Smooth muscle cell (in vitro differentiated cells): ENCODE measurements at regions not wholly inside any gene's neighbourhood (a gene's known extent, or its start where the extent isn't known, plus 50 kb on each side); places are given as distances from the start of the nearest gene placed in this dataset.
A peak's percentile ranks its signal among the peaks of the same experiment; 100 is the strongest.

ENCODE experiments used
- DNase-seq: peaks from one replicate; lab custom pipeline; 2025; ENCODE audit not compliant: unreplicated experiment; lab: John Stamatoyannopoulos, UW
- H2AFZ ChIP-seq: fragments of 200-600 bp; sonication (generic); 2 replicates; pipeline ENCODE4 v1.6.0; 2016; ENCODE audit warnings: antibody characterized with exemption, low read depth, mild to moderate bottlenecking
- H3F3A ChIP-seq: fragments of 200-600 bp; sonication (generic); 2 replicates; pipeline ENCODE4 v1.6.0; 2017; ENCODE audit warnings: antibody characterized with exemption, low read depth
- H3K27ac ChIP-seq: fragments of 200-600 bp; sonication (generic); 2 replicates; pipeline ENCODE4 v1.5.1; 2016; ENCODE audit warnings: low read depth, mild to moderate bottlenecking
- H3K27me3 ChIP-seq: fragments of 200-600 bp; sonication (generic); 2 replicates; pipeline ENCODE4 v1.6.1; 2016; ENCODE audit warnings: low read depth, mild to moderate bottlenecking
- H3K36me3 ChIP-seq: fragments of 200-600 bp; sonication (generic); 2 replicates; pipeline ENCODE4 v1.5.1; 2016; ENCODE audit warnings: low read depth
- H3K4me1 ChIP-seq: fragments of 200-600 bp; sonication (generic); 2 replicates; pipeline ENCODE4 v1.5.1; 2016; ENCODE audit warnings: low read depth
- H3K4me2 ChIP-seq: fragments of 200-600 bp; sonication (generic); 2 replicates; pipeline ENCODE4 v1.6.0; 2016; ENCODE audit warnings: mild to moderate bottlenecking
- H3K4me3 ChIP-seq: fragments of 200-600 bp; sonication (generic); 2 replicates; pipeline ENCODE4 v1.5.1; 2016; ENCODE audit warnings: mild to moderate bottlenecking
- H3K79me2 ChIP-seq: fragments of 200-600 bp; sonication (generic); 2 replicates; pipeline ENCODE4 v1.6.0; 2016; ENCODE audit warnings: low read depth, mild to moderate bottlenecking
- H3K9ac ChIP-seq: fragments of 200-600 bp; sonication (generic); 2 replicates; pipeline ENCODE4 v1.6.0; 2016; ENCODE audit warnings: low read depth
- H3K9me3 ChIP-seq: fragments of 200-600 bp; sonication (generic); replicated peaks from 2 replicates; pipeline ENCODE4 v1.5.1; 2016; ENCODE audit warnings: low read depth
- H4K20me1 ChIP-seq: fragments of 200-600 bp; sonication (generic); 2 replicates; pipeline ENCODE4 v1.6.0; 2016; ENCODE audit warnings: low read depth
- WGBS: methylation state at CpG from one replicate; pipeline ENCODE4 v1.1.7; 2016; ENCODE audit warnings: low lambda C conversion rate; 5-methylcytosine and 5-hydroxymethylcytosine counted together
- TF ChIP-seq, protein P1 (sequence below): fragments of 200-600 bp; sonication (generic); IDR thresholded peaks from 2 replicates; pipeline ENCODE4 v1.5.1; 2017; ENCODE audit warnings: borderline replicate concordance, mild to moderate bottlenecking, antibody characterized with exemption; ENCODE audit not compliant: insufficient read depth, poor library complexity, severe bottlenecking

DNA sequence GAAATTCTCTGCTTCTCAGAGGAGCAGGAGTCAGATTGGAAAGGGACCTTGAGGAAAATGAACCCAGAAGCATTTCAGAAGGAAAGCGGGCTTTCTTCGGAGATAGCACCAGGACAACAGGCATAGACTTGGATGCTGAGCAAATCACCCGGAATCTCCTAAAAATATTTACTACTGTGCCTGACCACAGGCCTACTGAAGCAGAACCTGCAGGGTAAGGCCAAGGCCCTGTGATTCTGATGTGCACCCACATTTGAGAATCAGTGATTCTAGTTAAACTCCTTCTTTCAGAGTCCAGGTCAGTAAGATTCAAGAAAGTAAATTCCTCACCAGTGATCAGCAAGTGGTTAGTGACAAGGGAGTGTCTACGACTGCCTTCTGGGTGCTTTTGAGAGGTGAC lies 307.3 kb upstream of the DUSP10 start:
- Histone ChIP-seq H3K4me2 (peak overlapping the region; percentile 57), H3K9ac (peak overlapping the region; percentile 52)

DNA sequence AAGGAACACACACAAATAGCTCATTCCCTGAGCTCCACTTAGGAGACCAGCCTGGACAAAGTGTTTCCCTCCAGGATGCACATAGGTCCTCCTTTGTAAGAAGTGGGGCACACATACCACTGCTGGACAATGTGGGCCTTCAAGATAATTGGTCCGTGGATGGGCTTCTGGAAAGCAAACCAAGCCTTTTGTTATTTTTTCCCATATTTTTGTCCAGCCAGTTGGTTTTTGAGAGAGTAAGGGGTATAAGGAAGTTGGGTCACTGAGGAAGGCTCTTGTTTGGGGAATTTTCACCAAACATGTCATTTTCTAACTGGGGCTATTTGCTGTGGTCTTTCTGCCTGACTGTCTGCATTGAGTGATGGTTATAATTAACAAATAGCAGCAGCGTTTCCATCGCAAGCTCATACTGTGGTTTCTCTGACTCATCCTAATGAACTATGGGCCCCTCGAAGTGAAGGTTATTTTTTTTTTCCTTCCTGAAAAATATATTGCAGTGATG lies 306.3 kb upstream of the DUSP10 start:
- H3K27ac ChIP-seq, result peak overlapping the region; percentile 82
- H3K27me3 ChIP-seq, result no peaks in the 10 kb centered on the region
- DNase-seq, result no peak
- H2AFZ ChIP-seq, result no peak overlapping the region
- H4K20me1 ChIP-seq, result no peaks in the 10 kb centered on the region
- TF ChIP-seq, protein P1, sequence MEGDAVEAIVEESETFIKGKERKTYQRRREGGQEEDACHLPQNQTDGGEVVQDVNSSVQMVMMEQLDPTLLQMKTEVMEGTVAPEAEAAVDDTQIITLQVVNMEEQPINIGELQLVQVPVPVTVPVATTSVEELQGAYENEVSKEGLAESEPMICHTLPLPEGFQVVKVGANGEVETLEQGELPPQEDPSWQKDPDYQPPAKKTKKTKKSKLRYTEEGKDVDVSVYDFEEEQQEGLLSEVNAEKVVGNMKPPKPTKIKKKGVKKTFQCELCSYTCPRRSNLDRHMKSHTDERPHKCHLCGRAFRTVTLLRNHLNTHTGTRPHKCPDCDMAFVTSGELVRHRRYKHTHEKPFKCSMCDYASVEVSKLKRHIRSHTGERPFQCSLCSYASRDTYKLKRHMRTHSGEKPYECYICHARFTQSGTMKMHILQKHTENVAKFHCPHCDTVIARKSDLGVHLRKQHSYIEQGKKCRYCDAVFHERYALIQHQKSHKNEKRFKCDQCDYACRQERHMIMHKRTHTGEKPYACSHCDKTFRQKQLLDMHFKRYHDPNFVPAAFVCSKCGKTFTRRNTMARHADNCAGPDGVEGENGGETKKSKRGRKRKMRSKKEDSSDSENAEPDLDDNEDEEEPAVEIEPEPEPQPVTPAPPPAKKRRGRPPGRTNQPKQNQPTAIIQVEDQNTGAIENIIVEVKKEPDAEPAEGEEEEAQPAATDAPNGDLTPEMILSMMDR, result no peak
- H3F3A ChIP-seq, result peaks cover 18% of the 10 kb centered on the region
- no peaks in the 10 kb centered on the region for H3K79me2 ChIP-seq
- H3K4me2 ChIP-seq, result peak overlapping the region; percentile 57
- peak overlapping the region; percentile 60 for H3K9ac ChIP-seq
- H3K4me3 ChIP-seq, result no peak overlapping the region
- H3K9me3 ChIP-seq, result no peaks in the 10 kb centered on the region
- H3K36me3 ChIP-seq, result no peaks in the 10 kb centered on the region
- H3K4me1 ChIP-seq, result peaks cover 14% of the 10 kb centered on the region
- 15% methylated on average over 4 of the region's 4 CpGs for WGBS

More for the DNA sequence above, 307.3 kb upstream of the DUSP10 start:
- Histone ChIP-seq H3K27ac (peak overlapping the region; percentile 82), H3K4me3 (no peak overlapping the region), H3K36me3 (no peaks in the 10 kb centered on the region), H3K4me1 (peaks cover 13% of the 10 kb centered on the region), H2AFZ (peak overlapping the region; percentile 3), H3K79me2 (no peaks in the 10 kb centered on the region), H4K20me1 (no peaks in the 10 kb centered on the region), H3K9me3 (no peaks in the 10 kb centered on the region), H3K27me3 (no peaks in the 10 kb centered on the region), H3F3A (peaks cover 18% of the 10 kb centered on the region)
- no peak for DNase-seq
- 60% methylated on average over 4 of the region's 4 CpGs for WGBS
- TF ChIP-seq, protein P1, result no peak

DNA sequence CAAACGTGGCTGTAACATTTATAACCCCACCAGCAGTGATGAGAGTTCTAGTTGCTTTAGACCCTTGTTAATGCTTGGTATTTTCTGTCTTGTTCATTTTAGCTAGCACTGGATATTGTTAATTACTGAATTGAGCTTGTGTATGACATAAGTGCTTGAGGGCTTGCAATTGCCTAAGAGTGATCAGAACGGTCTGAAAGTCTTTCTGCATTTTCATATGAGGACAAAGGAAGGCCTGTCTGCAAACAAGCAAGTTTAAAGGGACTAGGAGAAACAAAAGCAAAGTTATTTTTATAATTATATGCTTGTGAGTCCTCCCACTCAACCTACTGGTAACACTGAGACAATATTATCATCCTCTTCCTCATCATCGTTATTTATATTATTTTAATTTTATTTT lies 305.5 kb upstream of the DUSP10 start:
- no peaks in the 10 kb centered on the region for H4K20me1 ChIP-seq
- no peak overlapping the region for H3K4me3 ChIP-seq
- no peaks in the 10 kb centered on the region for H3K36me3 ChIP-seq
- H3K9me3 ChIP-seq, result no peaks in the 10 kb centered on the region
- no peaks in the 10 kb centered on the region for H3K27me3 ChIP-seq
- WGBS, result 54% methylated on average over 3 of the region's 3 CpGs
- TF ChIP-seq, protein P1, result no peak
- no peak overlapping the region for H2AFZ ChIP-seq
- no peak overlapping the region for H3K9ac ChIP-seq
- H3K4me2 ChIP-seq, result peak overlapping the region; percentile 57
- H3F3A ChIP-seq, result peaks cover 18% of the 10 kb centered on the region
- H3K79me2 ChIP-seq, result no peaks in the 10 kb centered on the region
- H3K27ac ChIP-seq, result peak overlapping the region; percentile 82
- peaks cover 14% of the 10 kb centered on the region for H3K4me1 ChIP-seq
- DNase-seq, result no peak

DNA sequence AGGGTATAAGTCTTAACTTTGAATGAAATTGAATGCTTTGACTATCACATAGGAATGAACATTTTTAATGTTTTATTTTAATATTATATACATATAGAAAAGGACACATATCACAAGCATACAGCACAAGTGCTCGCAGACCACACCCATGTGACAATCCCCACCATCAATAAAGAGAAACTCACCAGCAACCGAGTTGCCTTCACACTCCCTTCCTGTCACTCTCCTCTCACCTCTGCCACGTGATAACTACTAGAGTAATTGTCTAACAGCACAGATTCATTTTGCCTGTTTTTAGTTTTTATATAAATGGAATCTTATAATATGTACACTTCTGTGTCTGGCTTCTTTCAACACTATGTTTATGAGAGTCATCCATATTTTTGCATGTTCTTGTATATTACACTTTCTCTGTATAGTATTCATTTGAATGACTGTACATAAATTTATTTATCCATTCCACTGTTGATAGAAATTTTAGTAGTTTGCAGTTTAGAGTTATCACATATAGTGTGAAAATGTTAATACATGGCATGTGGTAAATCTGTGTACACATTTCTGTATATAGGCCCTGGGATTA lies 304.9 kb upstream of the DUSP10 start:
- Histone ChIP-seq H3K79me2 (no peaks in the 10 kb centered on the region), H3K4me3 (no peak overlapping the region), H3K4me2 (no peak overlapping the region), H3K4me1 (peaks cover 14% of the 10 kb centered on the region), H3F3A (peaks cover 18% of the 10 kb centered on the region), H3K9ac (no peak overlapping the region), H4K20me1 (no peaks in the 10 kb centered on the region), H3K27ac (peak overlapping the region; percentile 82), H2AFZ (no peak overlapping the region), H3K9me3 (no peaks in the 10 kb centered on the region), H3K27me3 (no peaks in the 10 kb centered on the region), H3K36me3 (no peaks in the 10 kb centered on the region)
- TF ChIP-seq, protein P1, result no peak
- DNase-seq, result no peak
- 74% methylated on average over 3 of the region's 3 CpGs for WGBS
